Mesothelial cell of epicardium (in vitro differentiated cells): ENCODE measurements at regions not wholly inside any gene's neighbourhood (a gene's known extent, or its start where the extent isn't known, plus 50 kb on each side); places are given as distances from the start of the nearest gene placed in this dataset.

Experiments used
- DNase-seq, 2 experiments: peaks; one replicate each; pipeline ENCODE4 v3.0.0; 2021; ENCODE audit warnings: low spot score in 2 of 2; ENCODE audit not compliant: unreplicated experiment in 2 of 2
- H3K27ac Mint-ChIP-seq: 2 replicates; pipeline ENCODE4 v1.8.0; 2021; ENCODE audit warnings: mixed read lengths
- H3K27me3 Mint-ChIP-seq: 2 replicates; pipeline ENCODE4 v1.8.0; 2021; ENCODE audit warnings: low read depth, mixed read lengths
- H3K36me3 Mint-ChIP-seq: 2 replicates; pipeline ENCODE4 v1.8.0; 2021; ENCODE audit warnings: mixed read lengths
- H3K4me1 Mint-ChIP-seq: 2 replicates; pipeline ENCODE4 v1.8.0; 2021; ENCODE audit warnings: mixed read lengths
- H3K4me3 Mint-ChIP-seq: 2 replicates; pipeline ENCODE4 v1.8.0; 2021; ENCODE audit warnings: mild to moderate bottlenecking, moderate library complexity, mixed read lengths
- H3K9me3 Mint-ChIP-seq: 2 replicates; pipeline ENCODE4 v1.8.0; 2021; ENCODE audit warnings: mixed read lengths
- CTCF ChIP-seq: fragments of 200-600 bp; sonication (generic); IDR thresholded peaks from one replicate; pipeline ENCODE4 v1.5.0; 2021; ENCODE audit warnings: antibody characterized with exemption; ENCODE audit not compliant: unreplicated experiment

DNA sequence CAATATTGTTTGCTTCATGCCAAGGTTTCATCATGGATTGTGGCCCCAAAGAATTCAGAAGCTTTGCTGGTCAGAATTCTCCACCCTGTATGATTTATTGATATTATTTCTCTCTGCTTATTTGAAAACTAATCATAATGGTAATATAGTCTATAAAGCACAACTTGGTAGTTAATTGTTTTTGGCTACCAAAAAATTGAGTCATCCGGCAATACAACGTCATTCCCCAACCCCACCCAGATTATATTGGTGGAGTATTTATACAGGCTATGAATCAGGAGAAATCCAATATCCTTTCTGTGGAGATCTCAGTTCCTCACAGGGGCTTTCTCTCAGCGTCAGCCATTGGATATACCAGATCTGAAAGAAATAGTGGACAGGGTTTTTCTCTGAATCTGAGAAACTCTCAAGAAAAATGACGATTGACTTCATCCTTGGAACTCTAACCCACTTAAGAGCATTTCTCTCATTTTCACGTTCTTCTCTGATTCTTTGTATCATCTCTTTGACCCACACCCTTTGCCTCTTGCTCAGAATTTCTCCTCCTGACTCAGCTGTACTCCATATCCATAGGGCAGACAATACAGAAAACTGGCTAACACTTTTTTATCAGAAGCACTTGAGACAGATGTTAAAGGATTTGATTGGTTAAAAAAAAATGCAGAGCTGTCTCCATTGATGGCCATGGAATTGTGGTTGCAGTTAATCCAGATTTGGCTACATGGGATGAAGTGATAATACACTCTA lies 1055.8 kb upstream of the CADM2 start:
- no peaks in the 10 kb centered on the region for H3K4me1 Mint-ChIP-seq

DNA sequence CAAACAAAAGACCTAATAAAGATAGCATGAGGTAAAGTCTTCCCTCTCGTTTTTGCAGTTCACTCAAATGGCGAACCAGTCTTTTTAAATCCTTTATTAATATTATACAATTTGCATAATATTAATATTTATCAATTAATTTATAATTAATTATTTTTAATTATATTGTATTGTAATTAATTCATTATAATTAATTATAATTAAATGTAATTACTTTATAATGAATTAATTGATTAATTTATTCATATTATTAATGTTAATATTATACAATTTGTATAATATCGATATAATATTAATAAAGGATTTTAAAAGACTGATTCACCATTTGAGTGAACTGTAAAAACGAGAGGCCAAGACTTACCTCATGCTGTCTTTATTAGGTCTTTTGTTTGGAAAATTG lies 1045.4 kb upstream of the CADM2 start:
- DNase-seq: no peak
- Mint-ChIP-seq H3K36me3 (no peaks in the 10 kb centered on the region), H3K4me3 (no peak overlapping the region), H3K27me3 (no peaks in the 10 kb centered on the region), H3K9me3 (no peaks in the 10 kb centered on the region), H3K4me1 (no peaks in the 10 kb centered on the region), H3K27ac (no peak overlapping the region)
- no peak for TF ChIP-seq CTCF

More for the DNA sequence above, 1055.8 kb upstream of the CADM2 start:
- TF ChIP-seq CTCF: no peak
- no peaks in the 10 kb centered on the region for H3K36me3 Mint-ChIP-seq
- no peaks in the 10 kb centered on the region for H3K9me3 Mint-ChIP-seq
- H3K27me3 Mint-ChIP-seq: no peaks in the 10 kb centered on the region
- no peak overlapping the region for H3K4me3 Mint-ChIP-seq
- H3K27ac Mint-ChIP-seq: no peak overlapping the region
- DNase-seq: no peak

DNA sequence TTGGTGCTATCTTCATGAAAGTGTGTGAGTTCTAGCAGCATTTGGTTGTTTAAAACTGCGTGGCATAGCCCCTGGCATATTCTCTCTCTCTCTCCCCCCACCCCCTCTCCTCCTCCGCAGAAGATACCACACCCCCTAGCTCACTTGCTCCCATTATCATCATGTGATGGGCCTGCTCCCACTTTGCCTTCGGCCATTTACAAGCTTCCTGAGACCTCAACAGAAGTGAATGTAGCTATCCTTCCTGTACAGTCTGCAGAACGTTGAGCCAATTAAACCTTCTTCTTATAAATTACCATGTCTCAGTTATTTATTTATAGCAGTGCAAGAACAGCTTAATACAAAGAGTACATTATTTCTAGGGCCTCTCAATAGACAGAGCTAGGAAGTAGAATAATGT lies 1032.5 kb upstream of the CADM2 start:
- Mint-ChIP-seq H3K9me3 (peaks cover 41% of the 10 kb centered on the region), H3K4me3 (no peak overlapping the region), H3K27me3 (no peaks in the 10 kb centered on the region), H3K27ac (no peak overlapping the region), H3K4me1 (no peaks in the 10 kb centered on the region), H3K36me3 (peaks cover 10% of the 10 kb centered on the region)
- no peak for DNase-seq
- no peak for TF ChIP-seq CTCF

- no peak for DNase-seq
- Mint-ChIP-seq H3K27me3 (no peaks in the 10 kb centered on the region), H3K4me1 (no peaks in the 10 kb centered on the region), H3K9me3 (peaks cover 52% of the 10 kb centered on the region), H3K4me3 (no peak overlapping the region), H3K36me3 (peaks cover 11% of the 10 kb centered on the region), H3K27ac (no peak overlapping the region)
- peak; percentile 42 for TF ChIP-seq CTCF
These were observed 1030.4 kb upstream of the CADM2 start for GRCh38 chr3:83928391-83928790.

GRCh38 chr3:83928903-83929302 lies 1029.9 kb upstream of the CADM2 start:
- H3K4me3 Mint-ChIP-seq: no peak overlapping the region
- no peaks in the 10 kb centered on the region for H3K27me3 Mint-ChIP-seq
- no peaks in the 10 kb centered on the region for H3K4me1 Mint-ChIP-seq
- peaks cover 11% of the 10 kb centered on the region for H3K36me3 Mint-ChIP-seq
- H3K9me3 Mint-ChIP-seq: peaks cover 54% of the 10 kb centered on the region
- H3K27ac Mint-ChIP-seq: no peak overlapping the region
- no peak for DNase-seq
- no peak for TF ChIP-seq CTCF
